ENCODE measurements at regions not wholly inside any gene's neighbourhood (a gene's known extent, or its start where the extent isn't known, plus 50 kb on each side); places are given as distances from the start of the nearest gene placed in this dataset.

GRCh38 chr2:236688563-236689392 lies 119.2 kb downstream of the ACKR3 start:
- no peak overlapping the region for H3K4me3 ChIP-seq
- intact Hi-C loops (cut with DNase I): no loop called here
- no peaks in the 10 kb centered on the region for H3K4me1 ChIP-seq
- TF ChIP-seq CTCF (IDR thresholded peaks at IDR 0.05): no peak
- H3K36me3 ChIP-seq: no peaks in the 10 kb centered on the region
- no peak for DNase-seq
- H3K9me3 ChIP-seq: no peaks in the 10 kb centered on the region
- no peaks in the 10 kb centered on the region for H3K27me3 ChIP-seq (ENCODE audit: low read depth)
- ATAC-seq: no peak
- H3K27ac ChIP-seq: no peak overlapping the region

- intact Hi-C loops (cut with DNase I): no loop called here
- no peak overlapping the region for H3K4me3 ChIP-seq
- ATAC-seq (no peak), DNase-seq (no peak)
- no peaks in the 10 kb centered on the region for H3K9me3 ChIP-seq
- no peaks in the 10 kb centered on the region for H3K36me3 ChIP-seq
- no peaks in the 10 kb centered on the region for H3K27me3 ChIP-seq (ENCODE audit: low read depth)
- no peak for TF ChIP-seq CTCF (IDR thresholded peaks at IDR 0.05)
- H3K27ac ChIP-seq: no peak overlapping the region
- no peaks in the 10 kb centered on the region for H3K4me1 ChIP-seq
Measured at GRCh38 chr2:236689393-236689700, 119.7 kb downstream of the ACKR3 start.

- DNase-seq (no peak), ATAC-seq (no peak)
- Histone ChIP-seq H3K27ac (no peak overlapping the region), H3K36me3 (no peaks in the 10 kb centered on the region), H3K4me3 (no peak overlapping the region), H3K4me1 (no peaks in the 10 kb centered on the region), H3K27me3 (ENCODE audit: low read depth) (no peaks in the 10 kb centered on the region), H3K9me3 (no peaks in the 10 kb centered on the region)
- TF ChIP-seq CTCF (IDR thresholded peaks at IDR 0.05): no peak
- intact Hi-C loops (cut with DNase I): no loop called here
Measured at GRCh38 chr2:236689981-236690380, 120.4 kb downstream of the ACKR3 start.

GRCh38 chr2:236690726-236691125 lies 121.1 kb downstream of the ACKR3 start:
- no peaks in the 10 kb centered on the region for H3K27me3 ChIP-seq (ENCODE audit: low read depth)
- no peaks in the 10 kb centered on the region for H3K36me3 ChIP-seq
- no peaks in the 10 kb centered on the region for H3K4me1 ChIP-seq
- ATAC-seq: no peak
- no peak for DNase-seq
- TF ChIP-seq CTCF (IDR thresholded peaks at IDR 0.05): no peak
- intact Hi-C loops (cut with DNase I): no loop called here
- no peak overlapping the region for H3K27ac ChIP-seq
- H3K4me3 ChIP-seq: no peak overlapping the region
- no peaks in the 10 kb centered on the region for H3K9me3 ChIP-seq

- intact Hi-C loops (cut with DNase I): no loop called here
- no peak for DNase-seq
- no peak for TF ChIP-seq CTCF (IDR thresholded peaks at IDR 0.05)
- no peak overlapping the region for H3K4me3 ChIP-seq
- H3K4me1 ChIP-seq: no peaks in the 10 kb centered on the region
- no peak for ATAC-seq
- H3K9me3 ChIP-seq: no peaks in the 10 kb centered on the region
- H3K27ac ChIP-seq: no peak overlapping the region
- H3K27me3 ChIP-seq (ENCODE audit: low read depth): no peaks in the 10 kb centered on the region
- no peaks in the 10 kb centered on the region for H3K36me3 ChIP-seq
Measured at GRCh38 chr2:236691799-236692167, 122.2 kb downstream of the ACKR3 start.

All from lower lobe of right lung (tissue), 2 donors.